ENCODE measurements at regions not wholly inside any gene's neighbourhood (a gene's known extent, or its start where the extent isn't known, plus 50 kb on each side); places are given as distances from the start of the nearest gene placed in this dataset.
"Not testable (repeated sequence)": the region's sequence is repeated elsewhere in the genome, so short reads cannot be mapped to it uniquely, and the experiment has no call there.

DNA sequence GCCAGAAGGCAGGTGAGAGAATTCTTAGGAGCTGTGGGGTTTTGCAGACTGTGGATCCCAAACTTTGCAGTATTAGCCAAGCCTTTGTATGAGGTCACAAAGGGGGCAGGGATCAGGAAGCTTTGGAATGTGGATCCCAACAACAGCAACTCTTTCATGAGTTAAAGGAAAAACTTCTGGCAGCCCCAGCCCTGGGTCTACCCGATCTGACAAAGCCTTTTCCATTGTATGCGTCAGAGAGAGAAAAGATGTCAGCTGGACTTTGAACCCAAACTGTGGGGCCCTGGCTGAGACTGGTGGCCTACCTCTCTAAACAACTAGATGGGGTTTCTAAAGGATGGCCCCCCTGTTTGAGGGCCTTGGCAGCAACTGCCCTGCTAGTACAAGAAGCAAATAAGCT lies 101.8 kb upstream of the OSBPL11 start:
- TF ChIP-seq, protein P1, sequence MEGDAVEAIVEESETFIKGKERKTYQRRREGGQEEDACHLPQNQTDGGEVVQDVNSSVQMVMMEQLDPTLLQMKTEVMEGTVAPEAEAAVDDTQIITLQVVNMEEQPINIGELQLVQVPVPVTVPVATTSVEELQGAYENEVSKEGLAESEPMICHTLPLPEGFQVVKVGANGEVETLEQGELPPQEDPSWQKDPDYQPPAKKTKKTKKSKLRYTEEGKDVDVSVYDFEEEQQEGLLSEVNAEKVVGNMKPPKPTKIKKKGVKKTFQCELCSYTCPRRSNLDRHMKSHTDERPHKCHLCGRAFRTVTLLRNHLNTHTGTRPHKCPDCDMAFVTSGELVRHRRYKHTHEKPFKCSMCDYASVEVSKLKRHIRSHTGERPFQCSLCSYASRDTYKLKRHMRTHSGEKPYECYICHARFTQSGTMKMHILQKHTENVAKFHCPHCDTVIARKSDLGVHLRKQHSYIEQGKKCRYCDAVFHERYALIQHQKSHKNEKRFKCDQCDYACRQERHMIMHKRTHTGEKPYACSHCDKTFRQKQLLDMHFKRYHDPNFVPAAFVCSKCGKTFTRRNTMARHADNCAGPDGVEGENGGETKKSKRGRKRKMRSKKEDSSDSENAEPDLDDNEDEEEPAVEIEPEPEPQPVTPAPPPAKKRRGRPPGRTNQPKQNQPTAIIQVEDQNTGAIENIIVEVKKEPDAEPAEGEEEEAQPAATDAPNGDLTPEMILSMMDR (IDR thresholded peaks at IDR 0.05 in 2 of 3, conservative IDR thresholded peaks at IDR 0.05 in 1 of 3; ENCODE audit: borderline replicate concordance in 1 of 3, insufficient read depth in 1 of 3, low read depth in 2 of 3, low read length in 2 of 3): not testable (repeated sequence)
- not testable (repeated sequence) for TF ChIP-seq POLR2A (IDR thresholded peaks at IDR 0.05; ENCODE audit: borderline replicate concordance, extremely low read depth, insufficient read depth, insufficient read length); EZH2 (IDR thresholded peaks at IDR 0.05); POLR2AphosphoS5 (IDR thresholded peaks at IDR 0.05; ENCODE audit: low read depth, low read length); EZH2phosphoT487 (IDR thresholded peaks at IDR 0.05; ENCODE audit: borderline replicate concordance); ZFX (IDR thresholded peaks at IDR 0.05); FOSL1 (IDR thresholded peaks at IDR 0.05; ENCODE audit: low read depth); ZNF274 (IDR thresholded peaks at IDR 0.05; ENCODE audit: low read depth, low read length)
- TF ChIP-seq, protein P2, sequence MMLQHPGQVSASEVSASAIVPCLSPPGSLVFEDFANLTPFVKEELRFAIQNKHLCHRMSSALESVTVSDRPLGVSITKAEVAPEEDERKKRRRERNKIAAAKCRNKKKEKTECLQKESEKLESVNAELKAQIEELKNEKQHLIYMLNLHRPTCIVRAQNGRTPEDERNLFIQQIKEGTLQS (IDR thresholded peaks at IDR 0.05): not testable (repeated sequence)
- TF ChIP-seq, protein P3, sequence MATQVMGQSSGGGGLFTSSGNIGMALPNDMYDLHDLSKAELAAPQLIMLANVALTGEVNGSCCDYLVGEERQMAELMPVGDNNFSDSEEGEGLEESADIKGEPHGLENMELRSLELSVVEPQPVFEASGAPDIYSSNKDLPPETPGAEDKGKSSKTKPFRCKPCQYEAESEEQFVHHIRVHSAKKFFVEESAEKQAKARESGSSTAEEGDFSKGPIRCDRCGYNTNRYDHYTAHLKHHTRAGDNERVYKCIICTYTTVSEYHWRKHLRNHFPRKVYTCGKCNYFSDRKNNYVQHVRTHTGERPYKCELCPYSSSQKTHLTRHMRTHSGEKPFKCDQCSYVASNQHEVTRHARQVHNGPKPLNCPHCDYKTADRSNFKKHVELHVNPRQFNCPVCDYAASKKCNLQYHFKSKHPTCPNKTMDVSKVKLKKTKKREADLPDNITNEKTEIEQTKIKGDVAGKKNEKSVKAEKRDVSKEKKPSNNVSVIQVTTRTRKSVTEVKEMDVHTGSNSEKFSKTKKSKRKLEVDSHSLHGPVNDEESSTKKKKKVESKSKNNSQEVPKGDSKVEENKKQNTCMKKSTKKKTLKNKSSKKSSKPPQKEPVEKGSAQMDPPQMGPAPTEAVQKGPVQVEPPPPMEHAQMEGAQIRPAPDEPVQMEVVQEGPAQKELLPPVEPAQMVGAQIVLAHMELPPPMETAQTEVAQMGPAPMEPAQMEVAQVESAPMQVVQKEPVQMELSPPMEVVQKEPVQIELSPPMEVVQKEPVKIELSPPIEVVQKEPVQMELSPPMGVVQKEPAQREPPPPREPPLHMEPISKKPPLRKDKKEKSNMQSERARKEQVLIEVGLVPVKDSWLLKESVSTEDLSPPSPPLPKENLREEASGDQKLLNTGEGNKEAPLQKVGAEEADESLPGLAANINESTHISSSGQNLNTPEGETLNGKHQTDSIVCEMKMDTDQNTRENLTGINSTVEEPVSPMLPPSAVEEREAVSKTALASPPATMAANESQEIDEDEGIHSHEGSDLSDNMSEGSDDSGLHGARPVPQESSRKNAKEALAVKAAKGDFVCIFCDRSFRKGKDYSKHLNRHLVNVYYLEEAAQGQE (IDR thresholded peaks at IDR 0.05; ENCODE audit: low read depth): not testable (repeated sequence)
- TF ChIP-seq, protein P4, sequence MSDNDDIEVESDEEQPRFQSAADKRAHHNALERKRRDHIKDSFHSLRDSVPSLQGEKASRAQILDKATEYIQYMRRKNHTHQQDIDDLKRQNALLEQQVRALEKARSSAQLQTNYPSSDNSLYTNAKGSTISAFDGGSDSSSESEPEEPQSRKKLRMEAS (IDR thresholded peaks at IDR 0.05): not testable (repeated sequence)
